GM18858 (cell line): ENCODE measurements at regions not wholly inside any gene's neighbourhood (a gene's known extent, or its start where the extent isn't known, plus 50 kb on each side); places are given as distances from the start of the nearest gene placed in this dataset.

Source experiments
- ATAC-seq: cut with Tn5 transposase; IDR thresholded peaks from one replicate; pipeline ENCODE4 v1.9.1; 2021; ENCODE audit not compliant: unreplicated experiment

GRCh38 chr1:219526074-219526473 lies 86.8 kb downstream of the ZC3H11B start:
- ATAC-seq: no peak

- no peak for ATAC-seq
These were observed 89.5 kb downstream of the ZC3H11B start for GRCh38 chr1:219523411-219523810.

GRCh38 chr1:219521325-219521724 lies 91.6 kb downstream of the ZC3H11B start:
- ATAC-seq: no peak

GRCh38 chr1:219520241-219520640 lies 92.7 kb downstream of the ZC3H11B start:
- ATAC-seq: no peak

GRCh38 chr1:219518907-219519248 lies 94.0 kb downstream of the ZC3H11B start:
- no peak for ATAC-seq

GRCh38 chr1:219518168-219518906 lies 94.6 kb downstream of the ZC3H11B start:
- ATAC-seq: no peak

GRCh38 chr1:219517031-219517430 lies 95.9 kb downstream of the ZC3H11B start:
- no peak for ATAC-seq

GRCh38 chr1:219514728-219515127 lies 98.2 kb downstream of the ZC3H11B start:
- ATAC-seq: no peak

GRCh38 chr1:219507437-219507836 lies 105.5 kb downstream of the ZC3H11B start:
- ATAC-seq: no peak

GRCh38 chr1:219506936-219507335 lies 106.0 kb downstream of the ZC3H11B start:
- no peak for ATAC-seq

- no peak for ATAC-seq
These were observed 106.4 kb downstream of the ZC3H11B start for GRCh38 chr1:219506473-219506899.

- ATAC-seq: no peak
These were observed 107.0 kb downstream of the ZC3H11B start for GRCh38 chr1:219505886-219506285.

- ATAC-seq: no peak
These were observed 109.3 kb downstream of the ZC3H11B start for GRCh38 chr1:219503604-219504003.

- ATAC-seq: no peak
These were observed 112.5 kb downstream of the ZC3H11B start for GRCh38 chr1:219500327-219500897.

GRCh38 chr1:219498666-219499065 lies 114.2 kb downstream of the ZC3H11B start:
- no peak for ATAC-seq

GRCh38 chr1:219495737-219496408 lies 117.0 kb downstream of the ZC3H11B start:
- ATAC-seq: no peak

GRCh38 chr1:219492717-219493116 lies 120.2 kb downstream of the ZC3H11B start:
- ATAC-seq: no peak

- ATAC-seq: no peak
These were observed 122.3 kb downstream of the ZC3H11B start for GRCh38 chr1:219490566-219490965.

GRCh38 chr1:219489636-219490035 lies 123.3 kb downstream of the ZC3H11B start:
- no peak for ATAC-seq

GRCh38 chr1:219488275-219488674 lies 124.6 kb downstream of the ZC3H11B start:
- ATAC-seq: no peak

GRCh38 chr1:219483530-219483929 lies 129.4 kb downstream of the ZC3H11B start:
- no peak for ATAC-seq

GRCh38 chr1:219480011-219480410 lies 132.9 kb downstream of the ZC3H11B start:
- ATAC-seq: no peak
